ENCODE measurements at regions not wholly inside any gene's neighbourhood (a gene's known extent, or its start where the extent isn't known, plus 50 kb on each side); places are given as distances from the start of the nearest gene placed in this dataset.
"Not testable (repeated sequence)": the region's sequence is repeated elsewhere in the genome, so short reads cannot be mapped to it uniquely, and the experiment has no call there.

GRCh38 chr2:65579506-65580235 is 147.3 kb upstream of the SPRED2 start:
- no peaks in the 10 kb centered on the region for H3K36me3 ChIP-seq
- H3K27me3 ChIP-seq: no peaks in the 10 kb centered on the region
- no peaks in the 10 kb centered on the region for H3K4me1 ChIP-seq (ENCODE audit: control insufficient read depth in 1 of 2, insufficient read depth in 1 of 2, low read depth in 1 of 2, low read length in 1 of 2)
- H3K27ac ChIP-seq: no peak overlapping the region
- no peaks in the 10 kb centered on the region for H3K9me3 ChIP-seq
- no peak for TF ChIP-seq CTCF (IDR thresholded peaks at IDR 0.05)
- H3K4me3 ChIP-seq (ENCODE audit: low read depth in 1 of 2, low read length in 1 of 2): no peak overlapping the region

- H3K4me3 ChIP-seq (ENCODE audit: low read depth in 1 of 2, low read length in 1 of 2): no peak overlapping the region
- TF ChIP-seq CTCF (IDR thresholded peaks at IDR 0.05): no peak
- no peaks in the 10 kb centered on the region for H3K36me3 ChIP-seq
- H3K27me3 ChIP-seq: no peaks in the 10 kb centered on the region
- H3K9me3 ChIP-seq: no peaks in the 10 kb centered on the region
- H3K4me1 ChIP-seq (ENCODE audit: control insufficient read depth in 1 of 2, insufficient read depth in 1 of 2, low read depth in 1 of 2, low read length in 1 of 2): no peaks in the 10 kb centered on the region
- H3K27ac ChIP-seq: no peak overlapping the region
Observed at GRCh38 chr2:65577654-65578053, 145.3 kb upstream of the SPRED2 start.

- no peak overlapping the region for H3K27ac ChIP-seq
- H3K27me3 ChIP-seq: no peaks in the 10 kb centered on the region
- no peak for TF ChIP-seq CTCF (IDR thresholded peaks at IDR 0.05)
- H3K9me3 ChIP-seq: no peaks in the 10 kb centered on the region
- no peaks in the 10 kb centered on the region for H3K36me3 ChIP-seq
- no peak overlapping the region for H3K4me3 ChIP-seq (ENCODE audit: low read depth in 1 of 2, low read length in 1 of 2)
- H3K4me1 ChIP-seq (ENCODE audit: control insufficient read depth in 1 of 2, insufficient read depth in 1 of 2, low read depth in 1 of 2, low read length in 1 of 2): no peaks in the 10 kb centered on the region
Observed at GRCh38 chr2:65576861-65577601, 144.6 kb upstream of the SPRED2 start.

- Histone ChIP-seq H3K4me3 (ENCODE audit: low read depth in 1 of 2, low read length in 1 of 2) (no peak overlapping the region), H3K9me3 (no peaks in the 10 kb centered on the region), H3K27ac (no peak overlapping the region), H3K36me3 (no peaks in the 10 kb centered on the region), H3K4me1 (ENCODE audit: control insufficient read depth in 1 of 2, insufficient read depth in 1 of 2, low read depth in 1 of 2, low read length in 1 of 2) (no peaks in the 10 kb centered on the region), H3K27me3 (no peaks in the 10 kb centered on the region)
- no peak for TF ChIP-seq CTCF (IDR thresholded peaks at IDR 0.05)
Observed at GRCh38 chr2:65576278-65576677, 143.9 kb upstream of the SPRED2 start.

GRCh38 chr2:65574993-65575392 is 142.6 kb upstream of the SPRED2 start:
- Histone ChIP-seq H3K9me3 (no peaks in the 10 kb centered on the region), H3K27ac (no peak overlapping the region), H3K4me1 (ENCODE audit: control insufficient read depth in 1 of 2, insufficient read depth in 1 of 2, low read depth in 1 of 2, low read length in 1 of 2) (no peaks in the 10 kb centered on the region), H3K4me3 (ENCODE audit: low read depth in 1 of 2, low read length in 1 of 2) (no peak overlapping the region), H3K27me3 (no peaks in the 10 kb centered on the region), H3K36me3 (no peaks in the 10 kb centered on the region)
- TF ChIP-seq CTCF (IDR thresholded peaks at IDR 0.05): no peak

- not testable (repeated sequence) for H3K9me3 ChIP-seq; H3K27me3 ChIP-seq; H3K4me1 ChIP-seq (ENCODE audit: control insufficient read depth in 1 of 2, insufficient read depth in 1 of 2, low read depth in 1 of 2, low read length in 1 of 2); H3K36me3 ChIP-seq; H3K27ac ChIP-seq; H3K4me3 ChIP-seq (ENCODE audit: low read depth in 1 of 2, low read length in 1 of 2)
Observed at GRCh38 chr2:65568656-65569440, 136.4 kb upstream of the SPRED2 start.
